BLaER1 treated with 17β-estradiol and CSF1 and Interleukin-3, amounts not matched to agents 10 nM and 100 nM (cell line): ENCODE measurements at regions not wholly inside any gene's neighbourhood (a gene's known extent, or its start where the extent isn't known, plus 50 kb on each side); places are given as distances from the start of the nearest gene placed in this dataset.
A peak's percentile ranks its signal among the peaks of the same experiment; 100 is the strongest.
"Not testable (repeated sequence)": the region's sequence is repeated elsewhere in the genome, so short reads cannot be mapped to it uniquely, and the experiment has no call there.

Experiments
- H3K27ac ChIP-seq, 11 experiments: shearing (Covaris generic); formaldehyde crosslinking; 2 replicates each; pipeline ENCODE4 v1.8.1; 2022
- H3K27me3 ChIP-seq, 11 experiments: shearing (Covaris generic); formaldehyde crosslinking; 2 replicates each; pipeline ENCODE4 v1.8.1; 2022
- H3K36me3 ChIP-seq, 11 experiments: shearing (Covaris generic); formaldehyde crosslinking; 2 replicates each; pipeline ENCODE4 v1.8.1; 2022
- H3K4me1 ChIP-seq, 10 experiments: shearing (Covaris generic); formaldehyde crosslinking; 2 replicates each; pipeline ENCODE4 v1.8.1; 2022
- H3K4me2 ChIP-seq, 11 experiments: shearing (Covaris generic); formaldehyde crosslinking; 2 replicates each; pipeline ENCODE4 v1.8.1; 2022
- H3K4me3 ChIP-seq, 10 experiments: shearing (Covaris generic); formaldehyde crosslinking; 2 replicates each; pipeline ENCODE4 v1.8.1; 2022
- H3K9ac ChIP-seq, 11 experiments: shearing (Covaris generic); formaldehyde crosslinking; 2 replicates each; pipeline ENCODE4 v1.8.1; 2022
- H3K9me3 ChIP-seq, 11 experiments: shearing (Covaris generic); formaldehyde crosslinking; replicated peaks in 1 of 11; 2 replicates each; pipeline ENCODE4 v1.8.1; 2022
- H4K20me1 ChIP-seq, 11 experiments: shearing (Covaris generic); formaldehyde crosslinking; 2 replicates each; pipeline ENCODE4 v1.8.1; 2022
- Cebpa-rat ChIP-seq, 11 experiments: shearing (Covaris generic); IDR thresholded peaks; 2 replicates each; pipeline ENCODE4 v1.8.1; 2022

- Histone ChIP-seq H3K4me3 (no peak overlapping the region), H3K4me2 (no peak overlapping the region), H3K27ac (no peak overlapping the region), H4K20me1 (no peaks in the 10 kb centered on the region), H3K27me3 (no peaks in the 10 kb centered on the region), H3K4me1 (no peaks in the 10 kb centered on the region), H3K9ac (no peak overlapping the region), H3K9me3 (peaks cover 0 to 19% (median 7%) of the 10 kb centered on the region in 11 experiments; a peak in 12 of 22 replicates), H3K36me3 (no peaks in the 10 kb centered on the region)
- TF ChIP-seq Cebpa-rat (IDR thresholded peaks at IDR 0.05), result no peak
Observed at GRCh38 chr4:188767496-188767895, 628.3 kb downstream of the TRIML1 start.

GRCh38 chr4:188778905-188779304 is 639.7 kb downstream of the TRIML1 start:
- Histone ChIP-seq H3K9me3 (peaks cover 5 to 15% (median 9%) of the 10 kb centered on the region in 11 experiments; a peak in 14 of 22 replicates), H3K27ac (no peak overlapping the region), H3K9ac (no peak overlapping the region), H3K4me2 (no peak overlapping the region), H3K4me3 (no peak overlapping the region), H3K36me3 (no peaks in the 10 kb centered on the region), H3K27me3 (no peaks in the 10 kb centered on the region), H4K20me1 (no peaks in the 10 kb centered on the region), H3K4me1 (peaks cover 0 to 20% (median 11%) of the 10 kb centered on the region in 10 experiments; a peak in 10 of 20 replicates)
- no peak for TF ChIP-seq Cebpa-rat (IDR thresholded peaks at IDR 0.05)

GRCh38 chr4:188779581-188779980 is 640.3 kb downstream of the TRIML1 start:
- H3K27ac ChIP-seq, result no peak overlapping the region
- no peak for TF ChIP-seq Cebpa-rat (IDR thresholded peaks at IDR 0.05)

GRCh38 chr4:188780028-188780427 is 640.8 kb downstream of the TRIML1 start:
- Histone ChIP-seq H3K9ac (no peak overlapping the region), H3K27me3 (no peaks in the 10 kb centered on the region), H3K9me3 (peaks cover 5 to 15% (median 9%) of the 10 kb centered on the region in 11 experiments; a peak in 14 of 22 replicates), H3K4me3 (no peak overlapping the region), H4K20me1 (no peaks in the 10 kb centered on the region), H3K36me3 (no peaks in the 10 kb centered on the region), H3K27ac (no peak overlapping the region), H3K4me2 (no peak overlapping the region), H3K4me1 (peaks cover 0 to 20% (median 11%) of the 10 kb centered on the region in 10 experiments; a peak in 10 of 20 replicates)
- no peak for TF ChIP-seq Cebpa-rat (IDR thresholded peaks at IDR 0.05)

More at GRCh38 chr4:188779581-188779980, 640.3 kb downstream of the TRIML1 start:
- no peaks in the 10 kb centered on the region for H4K20me1 ChIP-seq
- no peaks in the 10 kb centered on the region for H3K36me3 ChIP-seq
- peaks cover 5 to 15% (median 9%) of the 10 kb centered on the region in 11 experiments; a peak in 14 of 22 replicates for H3K9me3 ChIP-seq
- no peaks in the 10 kb centered on the region for H3K27me3 ChIP-seq
- no peak overlapping the region for H3K4me3 ChIP-seq
- peaks cover 0 to 20% (median 11%) of the 10 kb centered on the region in 10 experiments; a peak in 10 of 20 replicates for H3K4me1 ChIP-seq
- no peak overlapping the region for H3K4me2 ChIP-seq
- no peak overlapping the region for H3K9ac ChIP-seq

- peaks cover 0 to 22% (median 11%) of the 10 kb centered on the region in 10 experiments; a peak in 10 of 20 replicates for H3K4me1 ChIP-seq
- no peak overlapping the region for H3K4me2 ChIP-seq
- no peak for TF ChIP-seq Cebpa-rat (IDR thresholded peaks at IDR 0.05)
- no peaks in the 10 kb centered on the region for H3K27me3 ChIP-seq
- H4K20me1 ChIP-seq, result no peaks in the 10 kb centered on the region
- no peak overlapping the region for H3K27ac ChIP-seq
- peaks cover 5 to 11% (median 9%) of the 10 kb centered on the region in 11 experiments; a peak in 14 of 22 replicates for H3K9me3 ChIP-seq
- no peak overlapping the region for H3K9ac ChIP-seq
- no peak overlapping the region for H3K4me3 ChIP-seq
- H3K36me3 ChIP-seq, result no peaks in the 10 kb centered on the region
Observed at GRCh38 chr4:188780686-188781085, 641.4 kb downstream of the TRIML1 start.

- no peak overlapping the region; a peak in 1 of 22 replicates for H3K4me2 ChIP-seq
- H3K27me3 ChIP-seq, result no peaks in the 10 kb centered on the region
- H3K4me1 ChIP-seq, result peaks cover 0 to 22% (median 11%) of the 10 kb centered on the region in 10 experiments; a peak in 10 of 20 replicates
- H3K4me3 ChIP-seq, result no peak overlapping the region
- no peaks in the 10 kb centered on the region for H3K36me3 ChIP-seq
- peaks cover 0 to 2% (median under 1%) of the 10 kb centered on the region in 11 experiments; a peak in 7 of 22 replicates for H3K9me3 ChIP-seq
- no peak for TF ChIP-seq Cebpa-rat (IDR thresholded peaks at IDR 0.05)
- H4K20me1 ChIP-seq, result no peaks in the 10 kb centered on the region
- no peak overlapping the region for H3K27ac ChIP-seq
- no peak overlapping the region for H3K9ac ChIP-seq
Observed at GRCh38 chr4:188781655-188782054, 642.4 kb downstream of the TRIML1 start.

- Histone ChIP-seq H4K20me1 (no peaks in the 10 kb centered on the region), H3K36me3 (no peaks in the 10 kb centered on the region), H3K27me3 (no peaks in the 10 kb centered on the region), H3K9ac (no peak overlapping the region), H3K27ac (no peak overlapping the region), H3K4me1 (peaks cover 0 to 22% (median 11%) of the 10 kb centered on the region in 10 experiments; a peak in 10 of 20 replicates), H3K9me3 (no peaks in the 10 kb centered on the region), H3K4me2 (peak overlapping the region in 7 of 11 experiments; percentile 7 to 60 (median 39); a peak in 13 of 22 replicates), H3K4me3 (no peak overlapping the region)
- no peak for TF ChIP-seq Cebpa-rat (IDR thresholded peaks at IDR 0.05)
Observed at GRCh38 chr4:188783175-188783574, 643.9 kb downstream of the TRIML1 start.

GRCh38 chr4:188783606-188784160 is 644.4 kb downstream of the TRIML1 start:
- peaks cover 0 to 22% (median 11%) of the 10 kb centered on the region in 10 experiments; a peak in 10 of 20 replicates for H3K4me1 ChIP-seq
- H3K27me3 ChIP-seq, result no peaks in the 10 kb centered on the region
- no peaks in the 10 kb centered on the region for H3K9me3 ChIP-seq
- no peak for TF ChIP-seq Cebpa-rat (IDR thresholded peaks at IDR 0.05)
- no peak overlapping the region for H3K27ac ChIP-seq
- H3K9ac ChIP-seq, result no peak overlapping the region
- no peaks in the 10 kb centered on the region for H4K20me1 ChIP-seq
- H3K36me3 ChIP-seq, result no peaks in the 10 kb centered on the region
- no peak overlapping the region for H3K4me3 ChIP-seq
- peak overlapping the region in 6 of 11 experiments; percentile 12 to 60 (median 40); a peak in 9 of 22 replicates for H3K4me2 ChIP-seq

- H3K36me3 ChIP-seq, H3K27ac ChIP-seq, H3K27me3 ChIP-seq, H3K9ac ChIP-seq, H4K20me1 ChIP-seq, H3K4me2 ChIP-seq, H3K4me3 ChIP-seq, H3K4me1 ChIP-seq: not testable (repeated sequence)
- H3K9me3 ChIP-seq, result peaks cover 12 to 27% (median 18%) of the 10 kb centered on the region in 11 experiments; a peak in 20 of 22 replicates
Observed at GRCh38 chr4:188796600-188796999, 657.4 kb downstream of the TRIML1 start.

- H3K4me2 ChIP-seq, H3K27me3 ChIP-seq, H3K4me1 ChIP-seq, H3K4me3 ChIP-seq, H4K20me1 ChIP-seq, H3K27ac ChIP-seq, H3K9ac ChIP-seq, H3K36me3 ChIP-seq: not testable (repeated sequence)
- H3K9me3 ChIP-seq, result peaks cover 12 to 27% (median 18%) of the 10 kb centered on the region in 11 experiments; a peak in 20 of 22 replicates
Observed at GRCh38 chr4:188797011-188797410, 657.8 kb downstream of the TRIML1 start.
